CD14-positive monocyte (primary cell): ENCODE measurements at regions not wholly inside any gene's neighbourhood (a gene's known extent, or its start where the extent isn't known, plus 50 kb on each side); places are given as distances from the start of the nearest gene placed in this dataset.

Experiments used
- DNase-seq, 3 donors: peaks; one replicate each; pipeline ENCODE4 v3.0.0-alpha.2; 2011 to 2022
- H2AFZ ChIP-seq: 2 replicates; pipeline ENCODE4 v1.6.0; 2012; ENCODE audit warnings: mild to moderate bottlenecking, low read depth, low read length, inconsistent platforms; ENCODE audit not compliant: insufficient read depth, poor library complexity, severe bottlenecking
- H3K27ac ChIP-seq, 2 donors: 1 replicate in 1 of 2; 2 replicates in 1 of 2; pipeline ENCODE4 v1.5.1; 2012 to 2013; ENCODE audit warnings: low read length in 2 of 2, control low read depth in 1 of 2, inconsistent platforms in 1 of 2, low read depth in 1 of 2, mild to moderate bottlenecking in 1 of 2
- H3K27me3 ChIP-seq, 2 donors: one replicate each; pipeline versions ENCODE4 v1.6.0 to v1.6.1; 2011 to 2013; ENCODE audit warnings: low read length in 2 of 2; ENCODE audit not compliant: control insufficient read depth in 2 of 2, insufficient read depth in 2 of 2
- H3K36me3 ChIP-seq, 2 donors: replicated peaks in 1 of 2; 1 replicate in 1 of 2; 2 replicates in 1 of 2; pipeline versions ENCODE4 v1.5.1 to v1.6.1; 2012 to 2013; ENCODE audit warnings: low read length in 2 of 2, control low read depth in 1 of 2, inconsistent platforms in 1 of 2, mild to moderate bottlenecking in 1 of 2; ENCODE audit not compliant: insufficient read depth in 2 of 2, control insufficient read depth in 1 of 2
- H3K4me1 ChIP-seq, 2 donors: 1 replicate in 1 of 2; 2 replicates in 1 of 2; pipeline versions ENCODE4 v1.5.1 to v1.6.1; 2012 to 2013; ENCODE audit warnings: low read length in 2 of 2, control low read depth in 1 of 2, inconsistent platforms in 1 of 2, mild to moderate bottlenecking in 1 of 2, moderate library complexity in 1 of 2; ENCODE audit not compliant: insufficient read depth in 2 of 2, control insufficient read depth in 1 of 2
- H3K4me2 ChIP-seq: replicated peaks from 2 replicates; pipeline ENCODE3; 2012; ENCODE audit warnings: low read length, moderate library complexity, mild to moderate bottlenecking; ENCODE audit not compliant: poor library complexity, severe bottlenecking; ENCODE audit errors: extremely low read depth
- H3K4me3 ChIP-seq, 3 experiments: fragments of 200-600 bp in 1 of 3; sonication (generic) in 1 of 3; replicated peaks in 1 of 3; 1 replicate in 2 of 3; 2 replicates in 1 of 3; pipeline ENCODE4 v1.5.1; 2011 to 2013; ENCODE audit warnings: low read length in 3 of 3, mild to moderate bottlenecking in 3 of 3, control low read depth in 2 of 3, low read depth in 2 of 3, inconsistent platforms in 1 of 3, moderate library complexity in 1 of 3
- H3K79me2 ChIP-seq: 2 replicates; pipeline ENCODE4 v1.6.0; 2012; ENCODE audit warnings: mild to moderate bottlenecking, control low read depth, inconsistent platforms, low read length, moderate library complexity; ENCODE audit not compliant: insufficient read depth
- H3K9ac ChIP-seq: 2 replicates; pipeline ENCODE4 v1.6.0; 2017; ENCODE audit warnings: low read length, mild to moderate bottlenecking; ENCODE audit not compliant: insufficient read depth, poor library complexity, severe bottlenecking
- H3K9me3 ChIP-seq, 2 donors: replicated peaks in 1 of 2; 1 replicate in 1 of 2; 2 replicates in 1 of 2; pipeline versions ENCODE4 v1.5.1 to v1.6.1; 2012 to 2013; ENCODE audit warnings: low read length in 2 of 2, control low read depth in 1 of 2; ENCODE audit not compliant: control insufficient read depth in 1 of 2, insufficient read depth in 1 of 2
- H4K20me1 ChIP-seq: 2 replicates; pipeline ENCODE4 v1.6.0; 2012; ENCODE audit warnings: mild to moderate bottlenecking, low read length, control low read depth, moderate library complexity; ENCODE audit not compliant: insufficient read depth
- H3K27ac Mint-ChIP-seq, 7 donors: one replicate each; pipeline ENCODE4 v1.8.0; 2020; ENCODE audit warnings: mild to moderate bottlenecking in 7 of 7, mixed read lengths in 7 of 7, moderate library complexity in 6 of 7, inconsistent platforms in 2 of 7
- H3K27me3 Mint-ChIP-seq, 3 donors: one replicate each; pipeline ENCODE4 v1.8.0; 2021 to 2022; ENCODE audit warnings: low read depth in 3 of 3, mild to moderate bottlenecking in 3 of 3, mixed read lengths in 3 of 3, moderate library complexity in 3 of 3, inconsistent platforms in 1 of 3
- H3K36me3 Mint-ChIP-seq, 2 donors: one replicate each; pipeline ENCODE4 v1.8.0; 2020; ENCODE audit warnings: mixed read lengths in 2 of 2, inconsistent platforms in 1 of 2, mild to moderate bottlenecking in 1 of 2
- H3K4me1 Mint-ChIP-seq: one replicate; pipeline ENCODE4 v1.8.0; 2020; ENCODE audit warnings: mild to moderate bottlenecking, mixed read lengths
- H3K4me3 Mint-ChIP-seq, 2 donors: one replicate each; pipeline ENCODE4 v1.8.0; 2020; ENCODE audit warnings: mild to moderate bottlenecking in 2 of 2, mixed read lengths in 2 of 2, moderate library complexity in 1 of 2
- H3K9me3 Mint-ChIP-seq, 7 donors: one replicate each; pipeline ENCODE4 v1.8.0; 2020 to 2022; ENCODE audit warnings: mixed read lengths in 7 of 7, mild to moderate bottlenecking in 6 of 7, moderate library complexity in 6 of 7, inconsistent platforms in 2 of 7
- CTCF ChIP-seq: fragments of 200-600 bp; IDR thresholded peaks from one replicate; pipeline ENCODE4 v1.8.0; 2022; ENCODE audit warnings: antibody characterized with exemption, mild to moderate bottlenecking
- WGBS: methylation state at CpG from one replicate; pipeline ENCODE4 v1.1.5; 2013; ENCODE audit warnings: missing lambda C conversion rate; ENCODE audit not compliant: insufficient coverage; 5-methylcytosine and 5-hydroxymethylcytosine counted together
- intact Hi-C, 2 donors: fragments of 100-400 bp; cut with micrococcal nuclease; formaldehyde crosslinking; loops; one replicate each; pipeline versions ENCODE4 v1.15.0 to v1.15.1; 2023

DNA sequence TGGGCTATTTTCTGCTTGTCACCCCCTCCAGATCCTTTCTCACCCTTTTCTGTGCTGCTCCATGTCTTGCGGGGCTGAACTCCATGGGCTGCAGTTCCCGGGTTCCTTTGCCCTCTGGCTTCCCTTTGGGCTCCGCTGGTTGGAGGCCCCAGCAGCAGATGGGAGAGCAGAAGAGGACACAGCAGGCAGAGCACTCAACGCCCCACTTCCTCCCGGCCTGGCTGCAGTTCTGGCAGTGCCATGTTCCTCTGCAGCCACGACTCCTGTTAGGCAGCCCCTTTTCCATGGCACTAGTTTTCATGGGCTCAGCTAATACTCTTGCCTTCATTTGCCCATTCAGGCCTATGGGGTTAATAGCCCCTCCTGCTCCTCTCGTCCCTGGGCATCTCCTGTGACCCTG lies 127.1 kb downstream of the TENT5C start:
- Histone ChIP-seq H3K4me2 (no peak overlapping the region), H3K9me3 (peaks cover 0 to 5% of the 10 kb centered on the region in 2 donors), H3K36me3 (no peaks in the 10 kb centered on the region), H3K27ac (no peak overlapping the region), H3K4me1 (peaks cover 0 to 13% of the 10 kb centered on the region in 2 donors), H3K79me2 (no peaks in the 10 kb centered on the region), H3K9ac (no peak overlapping the region), H3K27me3 (no peaks in the 10 kb centered on the region), H2AFZ (peak overlapping the region; percentile 31), H3K4me3 (no peak overlapping the region), H4K20me1 (no peaks in the 10 kb centered on the region)
- Mint-ChIP-seq H3K9me3 (peaks cover 0 to 10% (median 8%) of the 10 kb centered on the region in 7 donors), H3K4me1 (peaks cover 6% of the 10 kb centered on the region), H3K4me3 (no peak overlapping the region), H3K36me3 (no peaks in the 10 kb centered on the region), H3K27me3 (no peaks in the 10 kb centered on the region), H3K27ac (no peak overlapping the region)
- TF ChIP-seq CTCF, result no peak
- WGBS, result 80% methylated on average over 7 of the region's 7 CpGs
- intact Hi-C loops, result no loop called here
- no peak for DNase-seq

DNA sequence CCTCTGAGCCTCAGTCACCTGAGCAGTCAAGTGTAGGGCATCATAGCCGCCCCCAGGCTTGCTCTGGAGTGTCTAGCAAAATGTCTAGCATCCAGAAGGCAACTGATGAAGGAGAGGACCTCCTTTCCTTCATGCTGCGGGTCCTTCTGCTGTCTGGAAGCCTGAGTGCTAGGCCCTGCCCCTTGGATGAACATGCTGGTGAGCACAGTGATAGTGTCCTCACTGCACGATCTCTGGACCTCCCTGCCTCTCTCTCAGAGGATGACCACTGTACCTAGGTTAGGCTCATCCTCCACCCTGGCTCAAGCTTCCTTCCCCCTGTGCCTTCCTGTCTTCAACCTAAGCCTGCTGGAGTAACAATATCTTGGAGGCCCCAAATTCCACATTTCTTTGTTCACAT lies 128.6 kb downstream of the TENT5C start:
- 100% methylated on average over 2 of the region's 3 CpGs for WGBS
- no peaks in the 10 kb centered on the region for H3K27me3 Mint-ChIP-seq
- intact Hi-C loops, result no loop called here
- TF ChIP-seq CTCF, result no peak
- Histone ChIP-seq H2AFZ (peak overlapping the region; percentile 71), H3K79me2 (no peaks in the 10 kb centered on the region), H3K27me3 (no peaks in the 10 kb centered on the region), H3K36me3 (no peaks in the 10 kb centered on the region), H3K4me3 (no peak overlapping the region), H3K4me1 (peaks cover 0 to 13% of the 10 kb centered on the region in 2 donors), H4K20me1 (no peaks in the 10 kb centered on the region), H3K9ac (no peak overlapping the region), H3K9me3 (no peaks in the 10 kb centered on the region), H3K27ac (peak overlapping the region in 1 of 2 donors; percentile 63), H3K4me2 (no peak overlapping the region)
- DNase-seq, result no peak
- H3K4me1 Mint-ChIP-seq, result peaks cover 6% of the 10 kb centered on the region
- peak overlapping the region in 5 of 7 donors; percentile 22 to 82 (median 58) for H3K27ac Mint-ChIP-seq
- H3K4me3 Mint-ChIP-seq, result no peak overlapping the region
- peaks cover 0 to 1% (median 0%) of the 10 kb centered on the region in 7 donors for H3K9me3 Mint-ChIP-seq
- no peaks in the 10 kb centered on the region for H3K36me3 Mint-ChIP-seq
